Fibroblast of villous mesenchyme (primary cell): ENCODE measurements at regions not wholly inside any gene's neighbourhood (a gene's known extent, or its start where the extent isn't known, plus 50 kb on each side); places are given as distances from the start of the nearest gene placed in this dataset.

Experiments used
- DNase-seq: peaks from one replicate; pipeline ENCODE4 v3.0.0-alpha.2; 2010; ENCODE audit warnings: low read depth
- H3K4me3 ChIP-seq: 2 replicates; pipeline ENCODE4 v1.5.1; 2011; ENCODE audit warnings: low read depth, mild to moderate bottlenecking, low read length
- TF ChIP-seq, protein P1 (sequence below): IDR thresholded peaks from 2 replicates; pipeline ENCODE4 v1.5.1; 2012; ENCODE audit warnings: low read depth, mild to moderate bottlenecking, low read length; ENCODE audit not compliant: insufficient read depth

DNA sequence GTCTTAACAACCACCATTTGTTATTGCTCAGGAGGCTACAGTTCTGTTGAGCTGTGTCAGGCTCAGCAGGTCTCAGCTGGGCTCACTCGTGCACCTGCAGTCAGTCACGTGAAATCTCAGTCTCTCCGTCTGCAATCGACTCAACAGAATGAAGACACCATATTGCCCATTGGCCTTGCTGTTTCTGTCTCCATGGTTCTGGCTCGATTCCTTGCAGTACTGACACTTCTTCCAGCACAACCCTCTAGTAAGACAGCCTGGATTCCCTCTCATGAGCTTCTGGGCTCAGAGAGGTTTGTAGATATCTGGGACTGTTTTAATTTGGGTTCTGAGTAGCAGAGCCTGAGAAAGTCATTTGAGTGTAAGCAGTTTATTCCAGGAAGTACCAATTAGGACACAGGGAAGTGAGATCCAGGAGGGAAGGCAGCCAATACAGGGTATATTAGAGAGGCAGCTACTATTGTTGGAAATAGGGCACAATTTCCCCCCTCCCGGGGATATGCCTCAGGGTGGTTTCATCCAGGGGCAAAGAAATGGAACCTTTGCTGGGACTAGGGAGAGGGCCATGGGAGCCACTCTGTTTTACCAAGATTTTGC lies 87.4 kb upstream of the RALGAPA2 start:
- no peak overlapping the region for H3K4me3 ChIP-seq
- TF ChIP-seq, protein P1, sequence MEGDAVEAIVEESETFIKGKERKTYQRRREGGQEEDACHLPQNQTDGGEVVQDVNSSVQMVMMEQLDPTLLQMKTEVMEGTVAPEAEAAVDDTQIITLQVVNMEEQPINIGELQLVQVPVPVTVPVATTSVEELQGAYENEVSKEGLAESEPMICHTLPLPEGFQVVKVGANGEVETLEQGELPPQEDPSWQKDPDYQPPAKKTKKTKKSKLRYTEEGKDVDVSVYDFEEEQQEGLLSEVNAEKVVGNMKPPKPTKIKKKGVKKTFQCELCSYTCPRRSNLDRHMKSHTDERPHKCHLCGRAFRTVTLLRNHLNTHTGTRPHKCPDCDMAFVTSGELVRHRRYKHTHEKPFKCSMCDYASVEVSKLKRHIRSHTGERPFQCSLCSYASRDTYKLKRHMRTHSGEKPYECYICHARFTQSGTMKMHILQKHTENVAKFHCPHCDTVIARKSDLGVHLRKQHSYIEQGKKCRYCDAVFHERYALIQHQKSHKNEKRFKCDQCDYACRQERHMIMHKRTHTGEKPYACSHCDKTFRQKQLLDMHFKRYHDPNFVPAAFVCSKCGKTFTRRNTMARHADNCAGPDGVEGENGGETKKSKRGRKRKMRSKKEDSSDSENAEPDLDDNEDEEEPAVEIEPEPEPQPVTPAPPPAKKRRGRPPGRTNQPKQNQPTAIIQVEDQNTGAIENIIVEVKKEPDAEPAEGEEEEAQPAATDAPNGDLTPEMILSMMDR, result no peak
- DNase-seq, result no peak

DNA sequence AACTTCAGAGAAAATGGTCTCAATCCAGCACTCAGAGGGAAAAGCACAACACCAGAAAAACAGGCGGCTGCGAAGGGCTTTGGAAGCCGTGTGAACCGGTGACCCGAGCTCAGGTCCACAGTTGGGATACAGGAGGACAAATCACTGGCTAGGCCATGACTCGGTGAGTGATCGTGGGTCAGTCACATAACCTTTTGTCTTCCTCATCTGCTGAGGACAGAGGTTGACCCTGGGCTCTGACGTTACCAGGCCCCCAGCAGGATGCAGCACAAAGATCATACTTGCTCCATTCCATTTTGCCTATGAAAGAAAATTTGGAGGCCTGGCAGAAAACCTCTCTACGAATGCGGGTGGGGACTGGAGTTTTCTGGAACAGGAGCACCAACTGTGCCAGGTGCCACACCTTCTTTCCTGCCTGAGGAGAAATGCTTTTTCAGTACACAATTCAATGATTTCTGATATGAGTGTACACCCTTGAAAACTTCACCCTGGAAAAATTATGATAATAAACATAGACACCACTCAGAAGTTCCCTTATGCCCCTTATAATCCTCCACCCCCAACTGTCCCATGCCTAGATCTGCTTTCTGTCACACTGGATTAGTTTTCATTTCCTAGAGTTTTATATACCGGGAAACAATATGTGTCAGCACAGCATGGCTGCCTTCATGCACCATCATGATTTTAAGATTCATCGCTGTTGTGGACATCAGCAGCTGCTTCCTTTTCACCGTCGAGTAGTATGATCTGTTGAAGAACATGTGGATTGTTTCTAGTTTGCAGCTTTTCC lies 85.3 kb upstream of the RALGAPA2 start:
- no peak overlapping the region for H3K4me3 ChIP-seq
- DNase-seq, result no peak
- TF ChIP-seq, protein P1, result no peak

DNA sequence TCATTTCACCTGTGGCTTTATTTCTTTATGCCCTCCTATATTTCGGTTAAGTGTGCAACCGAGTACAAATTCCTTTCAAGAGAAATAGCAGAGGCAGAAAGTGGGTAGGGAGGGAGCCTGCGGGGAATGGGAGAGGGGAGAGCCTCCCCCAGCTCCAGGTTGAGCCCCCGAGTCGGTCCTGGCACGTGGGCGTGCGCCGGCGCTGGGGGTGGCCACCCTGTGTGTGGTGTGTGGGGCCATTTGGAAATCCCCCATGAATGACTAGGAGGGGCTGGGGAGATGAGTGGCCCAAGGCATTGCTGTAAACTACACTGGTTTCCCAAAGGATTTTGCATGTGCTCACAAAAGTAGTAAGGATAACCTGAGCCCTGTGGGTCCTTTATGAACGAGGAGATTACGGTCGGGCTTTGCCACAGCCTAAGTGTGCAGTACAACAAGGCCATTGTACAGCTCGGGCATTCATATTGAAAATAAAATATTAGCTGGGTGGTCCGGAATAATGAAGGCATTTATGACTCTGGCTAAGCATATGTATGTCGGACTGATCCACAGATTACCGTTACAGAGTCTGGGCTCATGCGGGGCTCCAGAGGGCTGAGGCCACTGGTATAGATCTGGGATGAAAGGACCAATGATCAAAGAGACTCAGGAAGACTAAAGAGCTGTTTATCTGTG lies 84.5 kb upstream of the RALGAPA2 start:
- TF ChIP-seq, protein P1, result no peak
- no peak overlapping the region for H3K4me3 ChIP-seq
- DNase-seq, result no peak

DNA sequence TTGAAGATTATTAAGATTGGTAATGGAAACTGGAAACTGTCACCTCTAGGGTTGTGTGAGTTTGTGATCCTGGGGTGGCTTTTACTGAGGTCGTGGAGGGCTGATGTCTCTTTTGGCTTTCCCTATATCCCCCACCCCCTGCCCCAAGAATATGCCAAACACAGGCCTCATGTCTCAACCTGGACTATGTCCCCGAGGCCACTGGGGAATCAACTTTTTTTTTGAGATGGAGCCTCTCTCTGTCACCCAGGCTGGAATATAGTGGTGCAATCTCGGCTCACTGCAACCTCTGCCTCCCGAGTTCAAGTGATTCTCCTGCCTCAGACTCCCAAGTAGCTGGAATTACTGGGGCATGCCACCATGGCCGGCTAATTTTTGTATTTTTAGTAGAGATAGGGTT lies 83.3 kb upstream of the RALGAPA2 start:
- no peak overlapping the region for H3K4me3 ChIP-seq
- TF ChIP-seq, protein P1, result no peak
- DNase-seq, result no peak

DNA sequence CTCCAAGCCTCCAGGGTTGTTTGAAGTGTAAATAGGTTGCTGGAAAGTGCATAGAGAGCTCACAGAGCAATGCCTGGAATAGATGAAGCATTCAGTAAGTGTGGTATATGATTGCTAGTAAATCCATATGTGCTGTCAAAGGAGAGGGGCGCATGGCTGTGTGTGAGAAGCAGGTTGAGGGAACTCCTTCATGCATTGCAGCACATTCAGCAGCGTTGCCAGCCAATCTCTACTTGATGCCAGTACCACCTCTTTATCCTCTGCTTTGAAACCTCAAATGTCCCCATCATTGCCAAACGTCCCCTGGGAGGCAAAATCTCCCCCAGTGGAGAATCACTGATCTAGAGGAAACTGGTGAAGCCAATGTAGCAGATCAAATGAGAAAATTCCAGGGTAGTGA lies 82.7 kb upstream of the RALGAPA2 start:
- TF ChIP-seq, protein P1, result no peak
- DNase-seq, result no peak
- no peak overlapping the region for H3K4me3 ChIP-seq

DNA sequence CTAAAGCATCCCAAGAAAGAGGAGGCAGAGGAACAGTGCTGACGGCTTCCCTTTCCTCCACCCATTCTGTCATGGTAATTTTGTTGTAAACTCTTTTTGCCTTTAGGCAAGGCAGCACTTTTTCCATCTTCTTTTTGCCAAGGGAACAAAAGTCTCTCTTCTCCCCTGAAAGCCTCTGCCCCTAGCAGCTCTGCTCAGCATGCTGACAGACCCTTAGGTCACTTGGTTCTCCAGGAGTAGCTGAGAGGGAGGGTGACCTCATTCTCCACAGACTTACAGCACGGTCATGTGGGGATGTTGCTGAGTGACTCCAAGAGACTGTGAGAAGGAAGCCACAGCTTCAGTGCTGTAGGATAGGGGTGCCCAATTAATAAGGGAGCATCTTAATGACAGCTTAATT lies 81.1 kb upstream of the RALGAPA2 start:
- TF ChIP-seq, protein P1, result no peak
- no peak overlapping the region for H3K4me3 ChIP-seq
- no peak for DNase-seq
